ENCODE measurements at regions not wholly inside any gene's neighbourhood (a gene's known extent, or its start where the extent isn't known, plus 50 kb on each side); places are given as distances from the start of the nearest gene placed in this dataset.

DNA sequence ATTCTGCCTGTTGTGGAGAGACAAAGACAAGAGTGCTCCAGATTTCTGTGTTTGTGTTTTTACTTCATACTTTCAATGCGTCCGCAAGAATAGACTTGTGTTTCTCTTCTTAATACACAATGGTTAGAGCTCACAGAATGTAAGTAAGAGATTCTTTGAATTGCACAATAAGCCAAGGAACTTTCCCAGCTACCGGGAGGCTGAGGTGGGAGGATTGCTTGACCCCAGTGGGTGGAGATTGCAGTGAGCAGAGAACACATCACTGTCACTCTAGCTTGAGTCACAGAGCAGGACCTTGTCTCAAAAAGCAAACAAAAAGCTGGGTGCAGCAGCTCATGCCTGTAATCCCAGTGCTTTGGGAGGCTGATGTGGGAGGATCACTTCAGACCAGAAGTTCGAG is 250.7 kb upstream of the MYO3A start:
- TF ChIP-seq, protein P1, sequence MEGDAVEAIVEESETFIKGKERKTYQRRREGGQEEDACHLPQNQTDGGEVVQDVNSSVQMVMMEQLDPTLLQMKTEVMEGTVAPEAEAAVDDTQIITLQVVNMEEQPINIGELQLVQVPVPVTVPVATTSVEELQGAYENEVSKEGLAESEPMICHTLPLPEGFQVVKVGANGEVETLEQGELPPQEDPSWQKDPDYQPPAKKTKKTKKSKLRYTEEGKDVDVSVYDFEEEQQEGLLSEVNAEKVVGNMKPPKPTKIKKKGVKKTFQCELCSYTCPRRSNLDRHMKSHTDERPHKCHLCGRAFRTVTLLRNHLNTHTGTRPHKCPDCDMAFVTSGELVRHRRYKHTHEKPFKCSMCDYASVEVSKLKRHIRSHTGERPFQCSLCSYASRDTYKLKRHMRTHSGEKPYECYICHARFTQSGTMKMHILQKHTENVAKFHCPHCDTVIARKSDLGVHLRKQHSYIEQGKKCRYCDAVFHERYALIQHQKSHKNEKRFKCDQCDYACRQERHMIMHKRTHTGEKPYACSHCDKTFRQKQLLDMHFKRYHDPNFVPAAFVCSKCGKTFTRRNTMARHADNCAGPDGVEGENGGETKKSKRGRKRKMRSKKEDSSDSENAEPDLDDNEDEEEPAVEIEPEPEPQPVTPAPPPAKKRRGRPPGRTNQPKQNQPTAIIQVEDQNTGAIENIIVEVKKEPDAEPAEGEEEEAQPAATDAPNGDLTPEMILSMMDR (IDR thresholded peaks at IDR 0.05; ENCODE audit: insufficient read depth, low read depth, low read length, missing control alignments) = no peak
- DNase-seq (ENCODE audit: low read depth) = peak; percentile 34

GRCh38 chr10:25687521-25687920 is 246.5 kb upstream of the MYO3A start:
- TF ChIP-seq, protein P1 (IDR thresholded peaks at IDR 0.05; ENCODE audit: insufficient read depth, low read depth, low read length, missing control alignments) = no peak
- DNase-seq (ENCODE audit: low read depth) = no peak
- H3K4me3 ChIP-seq (ENCODE audit: low read length) = no peak overlapping the region

More for the DNA sequence above, 250.7 kb upstream of the MYO3A start:
- no peak overlapping the region for H3K4me3 ChIP-seq (ENCODE audit: low read length)

- TF ChIP-seq, protein P1 (IDR thresholded peaks at IDR 0.05; ENCODE audit: insufficient read depth, low read depth, low read length, missing control alignments) = no peak
- DNase-seq (ENCODE audit: low read depth) = no peak
These were observed 244.5 kb upstream of the MYO3A start for GRCh38 chr10:25689346-25690100.

DNA sequence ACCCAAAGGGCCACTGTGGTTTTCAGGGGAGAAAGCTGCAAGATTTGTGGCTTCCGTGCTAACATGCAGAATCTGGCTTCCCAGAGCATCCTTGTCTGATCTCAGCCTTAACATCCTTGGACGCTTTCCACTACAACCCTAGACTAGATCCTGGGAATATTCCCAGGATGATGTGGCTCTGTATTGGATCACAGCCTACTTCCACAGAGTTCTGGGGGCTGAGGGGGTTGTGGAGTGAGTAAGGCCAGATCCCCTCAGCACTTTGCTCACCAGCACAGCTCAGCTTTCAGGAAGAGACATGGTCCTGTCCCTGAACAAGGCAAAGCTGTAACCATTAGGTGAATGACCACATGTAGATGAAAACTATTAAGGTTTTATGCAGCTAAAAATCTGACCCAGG is 241.3 kb upstream of the MYO3A start:
- H3K4me3 ChIP-seq (ENCODE audit: low read length) = no peak overlapping the region
- no peak for DNase-seq (ENCODE audit: low read depth)
- TF ChIP-seq, protein P1 (IDR thresholded peaks at IDR 0.05; ENCODE audit: insufficient read depth, low read depth, low read length, missing control alignments) = no peak

More at GRCh38 chr10:25689346-25690100, 244.5 kb upstream of the MYO3A start:
- H3K4me3 ChIP-seq (ENCODE audit: low read length) = no peak overlapping the region

- no peak for DNase-seq (ENCODE audit: low read depth)
- TF ChIP-seq, protein P1 (IDR thresholded peaks at IDR 0.05; ENCODE audit: insufficient read depth, low read depth, low read length, missing control alignments) = no peak
- H3K4me3 ChIP-seq (ENCODE audit: low read length) = no peak overlapping the region
These were observed 239.7 kb upstream of the MYO3A start for GRCh38 chr10:25694206-25694933.

DNA sequence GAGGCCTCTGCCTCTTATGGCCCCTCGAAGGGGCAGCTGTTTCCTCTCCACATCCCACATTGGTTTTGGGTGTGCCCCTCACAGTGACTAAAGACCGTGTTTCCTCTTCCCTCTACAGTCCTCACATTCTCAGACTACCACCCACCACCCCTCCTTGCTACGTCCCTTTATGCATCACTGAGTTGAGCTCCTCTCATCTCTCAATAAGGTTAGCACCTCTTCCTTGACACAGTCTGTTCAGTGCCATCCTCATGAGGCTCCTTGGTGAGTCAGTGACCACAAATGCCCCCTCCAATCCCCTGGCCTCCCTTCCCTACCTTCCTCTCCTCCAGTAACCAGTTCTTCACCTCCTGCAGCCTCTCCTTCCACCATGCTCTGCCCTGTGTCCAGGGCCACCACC is 239.1 kb upstream of the MYO3A start:
- TF ChIP-seq, protein P1 (IDR thresholded peaks at IDR 0.05; ENCODE audit: insufficient read depth, low read depth, low read length, missing control alignments) = no peak

More for the DNA sequence above, 239.1 kb upstream of the MYO3A start:
- DNase-seq (ENCODE audit: low read depth) = no peak
- H3K4me3 ChIP-seq (ENCODE audit: low read length) = no peak overlapping the region

Measured in epithelial cell of esophagus (primary cell).